Mesothelial cell of epicardium (in vitro differentiated cells): ENCODE measurements at regions not wholly inside any gene's neighbourhood (a gene's known extent, or its start where the extent isn't known, plus 50 kb on each side); places are given as distances from the start of the nearest gene placed in this dataset.

ENCODE experiments used
- DNase-seq, 2 experiments: peaks; one replicate each; pipeline ENCODE4 v3.0.0; 2021; ENCODE audit warnings: low spot score in 2 of 2; ENCODE audit not compliant: unreplicated experiment in 2 of 2
- H3K27ac Mint-ChIP-seq: 2 replicates; pipeline ENCODE4 v1.8.0; 2021; ENCODE audit warnings: mixed read lengths
- H3K27me3 Mint-ChIP-seq: 2 replicates; pipeline ENCODE4 v1.8.0; 2021; ENCODE audit warnings: low read depth, mixed read lengths
- H3K36me3 Mint-ChIP-seq: 2 replicates; pipeline ENCODE4 v1.8.0; 2021; ENCODE audit warnings: mixed read lengths
- H3K4me1 Mint-ChIP-seq: 2 replicates; pipeline ENCODE4 v1.8.0; 2021; ENCODE audit warnings: mixed read lengths
- H3K4me3 Mint-ChIP-seq: 2 replicates; pipeline ENCODE4 v1.8.0; 2021; ENCODE audit warnings: mild to moderate bottlenecking, moderate library complexity, mixed read lengths
- H3K9me3 Mint-ChIP-seq: 2 replicates; pipeline ENCODE4 v1.8.0; 2021; ENCODE audit warnings: mixed read lengths
- CTCF ChIP-seq: fragments of 200-600 bp; sonication (generic); IDR thresholded peaks from one replicate; pipeline ENCODE4 v1.5.0; 2021; ENCODE audit warnings: antibody characterized with exemption; ENCODE audit not compliant: unreplicated experiment

- H3K27ac Mint-ChIP-seq, result peak overlapping the region; percentile 91
- H3K27me3 Mint-ChIP-seq, result no peaks in the 10 kb centered on the region
- H3K9me3 Mint-ChIP-seq, result peaks cover 18% of the 10 kb centered on the region
- peaks cover 18% of the 10 kb centered on the region for H3K4me1 Mint-ChIP-seq
- no peak for TF ChIP-seq CTCF
- peaks cover 8% of the 10 kb centered on the region for H3K36me3 Mint-ChIP-seq
- no peak for DNase-seq
- H3K4me3 Mint-ChIP-seq, result no peak overlapping the region
These were observed 935.1 kb downstream of the SLITRK1 start for GRCh38 chr13:82947191-82947621.

- TF ChIP-seq CTCF, result no peak
- H3K9me3 Mint-ChIP-seq, result peaks cover 5% of the 10 kb centered on the region
- no peak overlapping the region for H3K4me3 Mint-ChIP-seq
- no peaks in the 10 kb centered on the region for H3K36me3 Mint-ChIP-seq
- peaks cover 1% of the 10 kb centered on the region for H3K4me1 Mint-ChIP-seq
- H3K27me3 Mint-ChIP-seq, result peaks cover 12% of the 10 kb centered on the region
- DNase-seq, result no peak
- H3K27ac Mint-ChIP-seq, result no peak overlapping the region
These were observed 943.6 kb downstream of the SLITRK1 start for GRCh38 chr13:82938644-82939043.

- Mint-ChIP-seq H3K27ac (no peak overlapping the region), H3K27me3 (peaks cover 14% of the 10 kb centered on the region), H3K9me3 (peaks cover 4% of the 10 kb centered on the region), H3K36me3 (no peaks in the 10 kb centered on the region), H3K4me1 (no peaks in the 10 kb centered on the region), H3K4me3 (no peak overlapping the region)
- no peak for DNase-seq
- TF ChIP-seq CTCF, result no peak
These were observed 948.3 kb downstream of the SLITRK1 start for GRCh38 chr13:82934000-82934399.

GRCh38 chr13:82925114-82925513, 957.2 kb downstream of the SLITRK1 start:
- no peaks in the 10 kb centered on the region for H3K9me3 Mint-ChIP-seq
- no peaks in the 10 kb centered on the region for H3K36me3 Mint-ChIP-seq
- TF ChIP-seq CTCF, result no peak
- H3K27ac Mint-ChIP-seq, result no peak overlapping the region
- DNase-seq, result no peak
- no peaks in the 10 kb centered on the region for H3K4me1 Mint-ChIP-seq
- H3K4me3 Mint-ChIP-seq, result no peak overlapping the region
- H3K27me3 Mint-ChIP-seq, result peaks cover 13% of the 10 kb centered on the region

DNA sequence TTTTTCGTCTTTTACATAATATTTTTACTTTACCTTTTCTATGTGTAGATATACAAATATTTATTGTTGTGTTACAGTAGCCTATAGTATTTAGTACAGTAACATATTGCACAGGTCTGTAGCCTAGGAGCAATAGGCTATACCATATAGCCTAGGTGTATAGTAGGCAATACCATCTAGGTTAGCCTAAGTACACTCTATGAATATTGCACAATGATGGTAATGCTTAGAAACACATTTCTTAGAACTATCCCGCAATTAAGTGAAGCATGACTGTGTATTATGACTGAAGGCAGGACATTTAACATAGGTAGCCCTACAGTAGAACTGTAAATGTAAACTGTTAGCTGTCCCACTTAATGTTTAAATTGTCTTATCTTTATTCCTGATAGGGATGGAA, 964.3 kb downstream of the SLITRK1 start:
- no peak for TF ChIP-seq CTCF
- peaks cover 14% of the 10 kb centered on the region for H3K27me3 Mint-ChIP-seq
- H3K27ac Mint-ChIP-seq, result no peak overlapping the region
- no peaks in the 10 kb centered on the region for H3K4me1 Mint-ChIP-seq
- H3K36me3 Mint-ChIP-seq, result no peaks in the 10 kb centered on the region
- H3K4me3 Mint-ChIP-seq, result no peak overlapping the region
- no peak for DNase-seq
- H3K9me3 Mint-ChIP-seq, result peaks cover 4% of the 10 kb centered on the region

DNA sequence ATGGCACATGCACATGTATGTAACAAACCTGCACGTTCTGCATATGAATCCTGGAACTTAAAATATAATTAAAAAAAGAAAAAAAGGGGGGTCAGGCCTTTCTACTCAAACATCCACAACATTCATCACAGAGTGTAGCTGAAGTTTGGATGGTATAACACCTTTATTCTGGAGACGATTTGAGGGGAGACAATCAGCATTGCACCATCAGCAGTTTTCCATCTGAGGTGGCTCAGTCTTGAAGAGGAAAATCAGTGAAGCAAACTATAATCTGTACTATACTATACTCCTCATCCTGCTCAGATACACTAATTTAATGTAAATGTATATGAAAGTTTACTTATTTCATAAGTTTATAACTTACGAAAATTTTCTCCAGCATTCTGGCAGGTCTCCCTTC, 969.7 kb downstream of the SLITRK1 start:
- Mint-ChIP-seq H3K9me3 (peaks cover 4% of the 10 kb centered on the region), H3K4me3 (no peak overlapping the region), H3K27ac (no peak overlapping the region), H3K36me3 (no peaks in the 10 kb centered on the region), H3K4me1 (no peaks in the 10 kb centered on the region), H3K27me3 (peaks cover 4% of the 10 kb centered on the region)
- no peak for TF ChIP-seq CTCF
- no peak for DNase-seq
